ENCODE measurements at regions not wholly inside any gene's neighbourhood (a gene's known extent, or its start where the extent isn't known, plus 50 kb on each side); places are given as distances from the start of the nearest gene placed in this dataset.

DNA sequence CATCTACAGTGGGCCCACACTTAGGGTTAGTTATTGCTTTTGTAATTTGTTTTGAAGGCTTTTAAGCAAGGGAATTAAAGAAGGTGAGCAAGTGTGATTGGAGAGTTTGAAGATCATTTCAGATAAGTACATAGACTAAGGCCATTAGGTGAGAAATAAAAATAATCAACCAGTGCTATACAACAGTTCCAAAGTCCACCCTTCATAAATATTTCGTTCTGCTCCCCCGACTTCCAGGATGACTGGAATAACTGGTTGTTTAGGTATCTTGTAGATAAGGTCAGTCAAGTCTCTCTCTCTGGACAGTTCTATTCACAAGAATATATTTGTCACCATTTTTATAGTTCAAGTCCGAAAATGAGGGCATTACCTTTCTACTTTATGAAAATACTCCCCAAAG, 98.0 kb upstream of the MBL2 start:
- DNase-seq = no peak

DNA sequence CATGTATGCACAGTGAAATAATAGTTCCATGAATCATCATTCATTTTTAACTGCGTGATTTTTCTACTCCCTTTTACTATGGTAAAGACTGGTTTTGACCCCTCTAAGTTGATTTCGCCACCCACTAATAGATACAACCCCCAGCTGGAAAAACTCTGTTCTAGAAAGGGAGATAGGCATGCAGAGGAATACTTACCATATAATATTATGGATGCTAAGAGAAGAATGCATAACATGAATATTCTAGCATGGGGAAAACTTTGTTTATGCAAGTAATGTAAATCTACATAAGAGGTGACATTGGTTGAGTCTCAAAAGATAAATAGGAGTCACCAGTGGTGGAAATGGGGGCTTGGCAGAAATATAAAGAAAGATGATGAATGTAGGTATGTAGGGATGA, 97.3 kb upstream of the MBL2 start:
- DNase-seq = no peak

DNA sequence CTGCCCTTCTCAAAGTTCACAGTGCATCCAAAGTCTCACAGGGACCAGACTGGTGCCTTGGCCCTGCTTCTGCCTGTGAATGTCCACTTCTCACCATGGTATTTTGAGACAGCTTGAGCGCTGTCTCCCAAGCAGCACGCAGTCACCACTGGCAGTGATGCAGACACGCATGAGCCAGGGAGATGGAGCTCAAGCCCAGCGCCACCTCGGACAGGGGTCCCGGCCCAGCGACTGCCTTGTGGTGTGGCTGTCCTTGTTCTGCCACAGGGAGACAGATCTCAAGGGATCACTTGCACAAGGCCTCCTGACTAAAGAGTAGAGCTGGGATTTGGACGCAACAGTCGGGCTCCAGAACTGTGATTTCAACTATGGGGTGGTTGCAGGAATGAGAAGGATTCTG, 92.6 kb upstream of the MBL2 start:
- no peak for DNase-seq

DNA sequence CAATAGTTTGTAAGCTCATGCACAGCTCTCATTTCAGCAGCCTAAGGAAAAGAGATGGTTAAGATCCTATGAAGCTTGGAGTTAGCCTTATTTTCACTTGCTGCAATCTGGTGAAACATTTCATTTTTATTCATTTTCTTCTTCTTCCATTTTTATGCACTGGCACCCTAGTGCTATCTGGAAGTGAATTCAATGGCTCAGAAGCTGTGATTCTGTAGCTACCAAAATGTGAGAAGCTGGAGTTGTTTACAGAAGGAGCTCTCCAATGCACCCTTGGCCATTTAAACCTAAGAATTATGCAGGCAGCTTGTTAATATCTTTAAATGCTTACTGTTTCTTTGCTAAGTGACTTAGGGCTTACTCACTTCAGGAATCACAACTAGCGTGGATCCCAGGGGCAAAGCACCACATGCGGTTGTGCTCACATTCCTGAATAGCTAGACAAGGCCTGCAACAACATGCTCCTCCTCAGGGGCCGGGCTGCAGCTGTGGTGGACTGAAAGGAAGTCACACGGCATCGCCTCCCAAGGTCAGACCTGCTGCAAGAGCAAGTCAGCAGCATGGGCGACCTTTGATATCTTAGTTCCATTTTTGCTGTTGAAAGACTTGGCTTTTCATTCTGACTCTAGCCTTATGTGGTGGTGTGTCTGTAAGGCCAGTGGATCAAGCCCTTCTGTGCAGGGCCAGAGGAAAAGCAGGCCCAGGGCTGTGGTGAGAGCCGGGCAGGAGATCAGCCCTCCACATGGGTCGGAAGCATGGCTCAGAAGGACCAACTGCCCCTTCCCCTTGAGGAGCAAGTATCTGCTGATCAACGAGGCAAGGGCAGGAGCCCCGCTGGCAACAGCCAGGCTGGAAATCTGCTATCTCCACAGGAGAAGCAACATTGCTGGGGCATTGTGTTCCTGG, 91.9 kb upstream of the MBL2 start:
- no peak for DNase-seq

DNA sequence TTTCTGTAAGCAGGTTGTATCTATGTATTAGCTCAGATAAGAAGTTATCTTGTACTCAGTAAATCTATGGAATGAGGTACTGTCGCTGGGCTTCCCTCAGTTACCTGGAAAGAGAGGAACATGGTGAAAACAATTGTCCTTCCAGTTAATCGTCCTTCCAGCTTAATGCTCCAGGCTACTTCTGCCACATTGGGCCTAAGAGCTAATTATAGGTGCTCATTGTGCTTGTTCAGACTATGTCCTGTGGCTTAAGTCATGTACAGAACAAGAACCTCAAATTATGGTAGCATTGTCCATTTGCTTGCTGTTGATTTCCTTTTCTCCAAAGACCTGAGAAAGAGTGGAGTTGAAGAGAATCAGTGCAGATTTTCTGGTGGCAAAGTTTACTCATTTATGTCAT, 86.1 kb upstream of the MBL2 start:
- DNase-seq = no peak

DNA sequence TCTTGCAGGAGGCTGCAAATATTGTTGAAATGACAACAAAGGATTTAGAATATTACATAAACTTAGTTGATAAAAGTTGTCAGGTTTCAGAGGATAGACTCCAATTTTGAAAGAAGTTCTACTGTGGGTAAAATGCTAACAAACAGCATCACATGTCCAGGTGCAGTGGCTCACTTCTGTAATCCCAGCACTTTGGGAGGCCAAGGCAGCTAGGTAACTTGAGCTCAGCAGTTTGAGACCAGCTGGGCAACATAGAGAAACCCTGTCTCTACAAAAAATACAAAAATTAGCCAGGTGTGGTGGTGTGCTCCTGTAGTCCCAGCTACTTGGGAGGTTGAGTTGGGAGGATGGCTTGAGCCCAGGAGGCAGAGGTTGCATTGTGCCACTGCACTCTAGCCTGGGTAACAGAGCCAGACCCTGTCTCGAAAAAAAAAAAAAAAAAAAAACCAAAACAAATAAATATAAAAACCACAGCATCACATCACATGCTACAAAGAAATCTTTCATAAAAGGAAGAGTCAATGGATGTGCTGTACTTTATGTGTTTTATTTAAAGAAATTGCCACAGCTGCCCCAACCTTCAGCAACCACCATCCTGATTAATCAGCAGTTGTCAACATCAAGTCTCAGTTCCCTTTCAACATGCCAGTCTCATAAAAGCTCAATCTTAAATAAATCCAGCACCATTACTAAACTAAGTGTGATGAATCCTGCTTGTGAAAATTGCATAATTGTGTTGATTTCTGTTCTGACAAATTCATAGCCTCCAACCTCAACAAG, 83.2 kb upstream of the MBL2 start:
- DNase-seq = no peak

DNA sequence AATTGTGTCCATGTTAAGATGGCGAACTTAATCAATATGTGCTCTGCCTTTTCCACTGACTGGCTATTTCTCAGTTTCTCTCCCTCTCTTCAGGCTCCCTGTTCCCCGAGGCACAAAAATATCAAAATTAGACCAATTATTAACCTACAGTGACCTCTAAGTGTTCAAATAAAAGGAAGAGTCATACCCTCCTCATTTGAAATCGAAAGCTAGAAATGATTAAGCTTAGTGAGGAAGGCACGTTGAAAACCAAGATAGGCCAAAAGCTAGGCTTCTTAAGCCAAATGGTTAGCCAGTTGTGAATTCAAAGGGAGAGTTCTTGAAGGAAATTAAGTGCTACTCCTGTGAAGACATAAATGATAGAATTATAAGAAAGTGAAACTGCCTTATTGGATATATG, 81.1 kb upstream of the MBL2 start:
- DNase-seq = no peak

DNA sequence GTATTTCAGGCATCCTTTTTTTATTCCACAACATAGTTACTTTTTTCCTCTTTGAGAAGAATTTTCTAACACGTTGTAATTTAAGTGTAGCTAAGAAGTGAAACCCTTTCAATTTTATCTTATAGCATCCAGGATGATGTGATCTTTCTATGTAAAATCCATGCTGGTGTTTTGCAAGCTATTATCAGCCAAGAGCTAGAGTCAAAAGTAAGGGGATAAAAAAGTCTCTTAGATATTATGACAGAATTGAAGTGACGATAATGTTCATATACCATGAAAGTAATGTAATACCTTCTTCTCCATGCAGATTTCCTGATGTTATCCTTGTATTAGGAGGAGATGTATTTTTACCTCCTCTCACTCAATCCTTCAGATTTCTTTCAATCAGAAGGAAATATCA, 64.2 kb upstream of the MBL2 start:
- no peak for DNase-seq

All from NCI-H446 (cell line).